Dedifferentiated amniotic fluid mesenchymal stem cell (primary cell): ENCODE measurements at regions not wholly inside any gene's neighbourhood (a gene's known extent, or its start where the extent isn't known, plus 50 kb on each side); places are given as distances from the start of the nearest gene placed in this dataset.
"Not testable (repeated sequence)": the region's sequence is repeated elsewhere in the genome, so short reads cannot be mapped to it uniquely, and the experiment has no call there.

Experiments used
- DNase-seq: peaks from one replicate; pipeline ENCODE4 v3.0.0-alpha.2; 2016; ENCODE audit errors: extremely low spot score

- no peak for DNase-seq
Observed at GRCh38 chr5:92562065-92562464, 1019.0 kb downstream of the NR2F1-AS1 start.

DNA sequence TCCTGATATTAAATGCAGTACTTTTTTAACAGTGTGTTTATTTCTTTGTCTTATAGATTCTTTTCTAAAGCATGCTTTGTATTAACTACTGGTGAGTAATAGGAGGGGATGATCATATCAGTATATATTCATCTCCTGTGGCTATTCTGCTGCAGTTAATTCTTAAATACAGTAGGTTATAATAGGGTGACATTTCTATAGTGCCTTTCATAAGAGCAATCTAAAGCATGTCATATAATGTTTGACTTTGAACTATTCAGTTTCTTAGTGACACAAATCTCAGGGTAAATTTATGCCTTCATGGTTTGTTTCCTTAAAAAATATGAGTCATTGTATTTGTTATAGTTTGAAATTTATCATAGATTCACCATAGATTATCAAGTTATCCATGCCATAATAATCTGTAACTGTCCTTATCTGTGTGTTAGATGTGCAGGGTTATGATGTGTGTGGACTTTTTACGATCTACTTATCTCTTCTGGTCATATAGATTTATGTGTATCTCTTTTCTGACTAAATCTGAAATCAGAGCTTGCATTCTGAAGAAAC lies 1019.5 kb downstream of the NR2F1-AS1 start:
- DNase-seq: no peak

GRCh38 chr5:92560698-92561401 lies 1020.2 kb downstream of the NR2F1-AS1 start:
- peak; percentile 34 for DNase-seq

GRCh38 chr5:92559781-92560180 lies 1021.2 kb downstream of the NR2F1-AS1 start:
- DNase-seq: peak; percentile 18

- DNase-seq: no peak
Observed at GRCh38 chr5:92559331-92559730, 1021.7 kb downstream of the NR2F1-AS1 start.

- DNase-seq: no peak
Observed at GRCh38 chr5:92556747-92557146, 1024.3 kb downstream of the NR2F1-AS1 start.

DNA sequence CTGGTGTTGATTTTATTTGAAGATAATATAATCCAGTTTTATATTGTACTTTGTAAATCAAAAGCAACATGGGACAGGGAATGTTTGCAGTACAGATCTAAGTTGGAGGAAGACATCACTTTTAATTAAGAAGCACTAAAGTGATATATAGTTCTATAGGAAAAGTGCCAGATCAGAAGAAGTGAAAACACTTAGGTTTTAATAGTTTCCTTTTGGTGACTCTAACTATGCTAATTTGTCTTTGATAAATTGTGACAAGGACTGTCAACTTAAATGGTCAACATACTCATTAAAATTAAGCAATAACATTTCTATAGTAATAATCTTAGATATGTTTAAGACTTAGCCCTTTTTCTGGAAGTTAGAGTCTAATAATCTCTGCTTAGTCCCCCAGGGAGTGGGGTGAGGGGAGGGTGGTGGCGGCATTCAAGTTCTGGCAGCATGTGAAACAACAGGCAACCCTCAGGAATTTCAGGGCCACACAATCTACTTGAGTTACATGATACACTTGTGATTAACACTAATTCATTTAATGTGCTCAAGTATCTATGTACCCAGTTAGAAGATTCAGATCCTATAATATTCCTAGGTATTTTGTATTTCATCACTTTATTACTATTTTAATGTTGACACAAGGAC lies 1026.5 kb downstream of the NR2F1-AS1 start:
- DNase-seq: no peak

GRCh38 chr5:92553326-92553725 lies 1027.7 kb downstream of the NR2F1-AS1 start:
- DNase-seq: no peak

- DNase-seq: peak; percentile 99
Observed at GRCh38 chr5:92552206-92553160, 1028.5 kb downstream of the NR2F1-AS1 start.

DNA sequence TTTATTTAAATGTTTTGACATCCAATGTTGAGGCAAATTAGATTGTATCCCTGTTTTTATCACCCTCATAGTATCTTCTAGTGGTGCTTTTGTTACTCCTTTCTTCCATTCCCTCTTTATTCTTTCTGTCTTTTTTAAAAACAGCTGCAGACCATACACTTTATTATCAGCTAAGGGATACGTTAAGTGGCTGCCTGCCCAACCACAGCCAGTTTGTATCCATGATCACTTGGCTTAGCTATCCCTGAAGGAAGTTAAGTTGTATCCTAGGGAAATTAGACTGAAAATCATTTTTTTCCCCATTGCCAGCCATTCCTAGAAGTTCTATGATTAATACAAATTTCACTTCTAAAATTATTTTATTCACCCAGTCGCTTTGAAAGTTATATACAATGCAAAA lies 1032.7 kb downstream of the NR2F1-AS1 start:
- DNase-seq: no peak

DNA sequence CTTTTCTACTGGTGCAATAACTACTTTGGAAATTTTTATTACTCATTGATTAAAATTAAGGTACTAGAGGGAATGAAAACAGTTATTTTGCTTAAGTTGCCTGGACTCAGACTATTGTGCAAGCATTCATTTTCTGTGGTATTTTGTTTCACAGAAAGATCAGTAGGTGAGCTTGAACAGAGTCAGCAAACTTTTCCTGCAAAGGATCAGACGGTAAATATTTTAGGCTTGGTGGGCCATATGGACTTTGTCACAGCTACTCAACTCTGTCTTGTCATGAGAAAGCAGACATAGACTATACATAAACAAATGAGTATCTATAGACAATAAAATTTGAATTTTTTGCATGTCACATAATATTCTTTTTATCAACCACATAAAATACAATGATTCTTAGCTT lies 1036.4 kb downstream of the NR2F1-AS1 start:
- no peak for DNase-seq

GRCh38 chr5:92544036-92544435 lies 1037.0 kb downstream of the NR2F1-AS1 start:
- peak; percentile 72 for DNase-seq

DNA sequence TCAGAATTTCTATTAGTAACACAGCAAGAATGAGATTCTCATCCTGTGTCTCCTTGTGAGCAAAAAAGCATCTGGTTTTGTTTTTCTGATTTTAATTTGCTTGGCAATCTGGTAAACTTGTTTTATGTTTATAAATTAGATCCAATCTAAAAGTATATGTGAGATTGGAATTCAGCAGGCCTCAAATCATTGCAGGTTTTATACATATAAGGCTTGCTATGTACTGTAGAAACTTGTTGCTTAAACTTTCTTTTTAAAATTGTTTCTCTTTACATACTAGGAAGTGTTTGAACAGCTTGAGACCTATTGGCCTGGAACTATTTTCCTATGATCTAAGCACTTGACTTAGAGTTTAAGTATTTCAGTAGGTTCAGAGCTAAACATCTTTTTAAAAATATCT lies 1037.8 kb downstream of the NR2F1-AS1 start:
- DNase-seq: no peak

DNA sequence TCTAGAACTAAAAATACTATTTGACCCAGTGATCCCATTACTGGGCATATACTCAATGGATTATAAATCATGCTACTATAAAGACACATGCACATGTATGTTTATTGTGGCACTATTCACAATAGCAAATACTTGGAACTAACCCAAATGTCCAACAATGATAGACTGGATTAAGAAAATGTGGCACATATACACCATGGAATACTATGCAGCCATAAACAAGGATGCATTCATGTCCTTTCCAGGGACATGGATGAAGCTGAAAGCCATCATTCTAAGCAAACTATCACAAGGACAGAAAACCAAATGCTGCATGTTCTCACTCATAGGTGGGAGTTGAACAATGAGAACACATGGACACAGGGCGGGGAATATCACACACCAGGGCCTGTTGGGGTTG lies 1039.0 kb downstream of the NR2F1-AS1 start:
- DNase-seq: not testable (repeated sequence)

DNA sequence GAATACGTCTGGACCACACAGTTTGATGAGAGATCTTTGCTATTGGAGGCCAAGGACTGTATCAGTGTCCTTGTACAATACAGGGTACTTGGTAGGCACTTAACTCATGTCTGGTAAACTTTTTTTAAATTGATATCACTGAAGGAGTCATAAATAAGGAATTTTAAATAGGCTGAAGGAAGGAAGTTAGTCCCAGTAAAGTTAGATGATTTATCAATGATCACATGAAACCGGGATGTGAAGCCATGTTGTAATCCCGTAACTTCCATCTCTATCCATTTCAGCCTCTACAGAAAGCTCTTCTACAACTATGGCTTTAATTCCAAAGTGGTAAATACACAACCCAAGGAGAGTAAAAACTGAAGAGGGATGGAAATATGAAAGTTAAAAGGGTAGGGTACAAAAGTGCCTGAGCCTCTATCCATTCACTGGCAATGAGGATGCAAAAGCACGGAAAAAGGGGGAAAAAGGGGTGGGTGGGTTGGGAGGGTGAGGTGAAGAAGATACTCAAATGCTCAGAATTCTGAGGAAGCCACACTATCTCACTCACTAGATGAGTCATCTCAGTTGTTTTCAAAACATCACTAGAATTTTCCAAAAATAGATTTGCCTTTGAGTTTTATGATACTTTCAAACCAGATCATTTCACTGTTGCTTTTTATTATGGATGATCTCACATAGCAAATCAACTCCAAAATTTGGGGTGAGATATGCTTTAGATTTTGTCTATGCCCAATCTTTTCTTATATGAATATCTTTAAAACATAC lies 1053.5 kb downstream of the NR2F1-AS1 start:
- DNase-seq: no peak

DNA sequence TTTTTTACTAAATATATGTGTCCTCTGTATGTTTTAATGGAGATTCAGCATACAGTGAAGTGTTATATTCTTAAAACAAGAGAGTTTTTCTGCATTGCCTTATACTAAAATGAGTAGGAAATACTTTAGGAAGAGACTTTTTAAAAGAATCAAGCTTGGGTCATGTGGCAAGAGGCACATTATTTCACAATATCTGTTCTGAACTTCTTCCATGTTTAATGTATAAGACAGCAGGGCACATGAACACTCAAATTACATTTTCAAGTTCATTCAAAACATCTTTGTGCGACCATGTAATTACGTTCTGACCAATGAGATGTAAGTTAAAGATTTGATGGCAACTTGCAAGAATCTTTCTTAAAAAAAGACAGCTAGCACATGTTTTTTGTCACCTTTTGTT lies 1055.9 kb downstream of the NR2F1-AS1 start:
- no peak for DNase-seq

GRCh38 chr5:92519811-92520632 lies 1061.0 kb downstream of the NR2F1-AS1 start:
- DNase-seq: no peak

GRCh38 chr5:92518318-92518904 lies 1062.6 kb downstream of the NR2F1-AS1 start:
- DNase-seq: no peak

DNA sequence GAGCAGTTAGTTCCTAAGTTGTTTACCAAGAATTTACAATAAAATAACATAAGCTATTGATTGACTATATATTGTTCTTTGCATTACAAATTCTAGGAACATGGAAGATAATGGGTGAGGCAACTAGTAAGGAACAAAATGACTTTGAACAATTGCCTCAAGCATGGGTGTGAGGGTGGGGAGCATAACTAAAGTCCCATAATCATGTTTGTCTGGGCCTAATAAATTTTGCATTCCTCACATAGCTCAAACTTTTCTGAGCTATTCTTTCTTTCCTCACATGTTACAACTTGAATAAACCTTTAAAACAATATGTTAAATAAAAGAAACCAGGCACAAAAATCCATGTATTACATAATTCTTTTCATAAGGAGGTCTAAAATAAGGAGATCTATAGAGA lies 1066.1 kb downstream of the NR2F1-AS1 start:
- DNase-seq: peak; percentile 44

DNA sequence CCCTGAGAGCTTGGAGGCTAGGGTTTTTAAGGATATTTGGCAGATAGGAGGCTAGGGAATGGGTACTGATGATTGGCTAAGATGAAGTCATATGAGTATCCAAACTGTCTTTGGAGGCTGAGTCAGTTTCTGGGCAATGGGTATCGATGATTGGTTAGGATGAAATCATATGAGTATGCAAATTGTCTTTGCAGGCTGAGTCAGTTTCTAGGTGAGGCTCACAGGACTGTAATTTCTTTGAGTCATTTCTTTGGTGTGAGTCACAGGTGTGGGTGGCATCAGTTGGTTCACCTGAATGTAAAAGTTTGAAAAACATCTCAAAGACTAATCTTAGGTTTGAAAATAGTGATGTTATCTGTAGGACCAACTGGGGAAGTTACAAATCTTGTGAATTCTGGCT lies 1068.0 kb downstream of the NR2F1-AS1 start:
- DNase-seq: no peak
